ENCODE measurements at regions not wholly inside any gene's neighbourhood (a gene's known extent, or its start where the extent isn't known, plus 50 kb on each side); places are given as distances from the start of the nearest gene placed in this dataset.
"Not testable (repeated sequence)": the region's sequence is repeated elsewhere in the genome, so short reads cannot be mapped to it uniquely, and the experiment has no call there.

DNA sequence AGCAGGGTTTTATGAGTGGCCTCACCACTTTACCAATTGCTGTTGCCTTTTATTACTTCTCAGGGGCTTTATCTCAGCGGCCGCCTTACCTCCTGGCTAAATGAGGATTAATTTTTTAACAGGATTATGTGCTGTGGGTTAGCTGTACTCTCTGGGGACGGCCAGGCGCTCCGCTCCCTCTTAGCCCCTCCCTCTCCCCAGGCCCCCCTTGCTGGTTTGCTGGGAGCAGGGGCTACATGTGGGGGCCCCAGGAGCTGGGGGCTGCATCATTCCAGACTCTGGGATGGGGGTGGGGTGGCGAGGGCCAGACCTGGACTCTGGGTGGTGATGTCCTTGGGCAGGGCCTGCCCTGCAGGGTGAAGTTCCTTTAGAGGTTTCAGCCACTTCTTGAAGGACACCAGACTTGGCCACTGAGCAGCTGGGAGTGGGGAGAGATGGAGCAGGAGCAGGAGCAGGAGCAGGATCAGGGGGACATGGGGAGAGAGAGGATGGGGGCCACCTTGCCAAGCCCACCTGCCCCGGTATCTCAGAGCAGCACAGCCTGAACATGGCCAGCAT is 196.1 kb downstream of the GOLGA6L6 start:
- DNase-seq = no peak

DNA sequence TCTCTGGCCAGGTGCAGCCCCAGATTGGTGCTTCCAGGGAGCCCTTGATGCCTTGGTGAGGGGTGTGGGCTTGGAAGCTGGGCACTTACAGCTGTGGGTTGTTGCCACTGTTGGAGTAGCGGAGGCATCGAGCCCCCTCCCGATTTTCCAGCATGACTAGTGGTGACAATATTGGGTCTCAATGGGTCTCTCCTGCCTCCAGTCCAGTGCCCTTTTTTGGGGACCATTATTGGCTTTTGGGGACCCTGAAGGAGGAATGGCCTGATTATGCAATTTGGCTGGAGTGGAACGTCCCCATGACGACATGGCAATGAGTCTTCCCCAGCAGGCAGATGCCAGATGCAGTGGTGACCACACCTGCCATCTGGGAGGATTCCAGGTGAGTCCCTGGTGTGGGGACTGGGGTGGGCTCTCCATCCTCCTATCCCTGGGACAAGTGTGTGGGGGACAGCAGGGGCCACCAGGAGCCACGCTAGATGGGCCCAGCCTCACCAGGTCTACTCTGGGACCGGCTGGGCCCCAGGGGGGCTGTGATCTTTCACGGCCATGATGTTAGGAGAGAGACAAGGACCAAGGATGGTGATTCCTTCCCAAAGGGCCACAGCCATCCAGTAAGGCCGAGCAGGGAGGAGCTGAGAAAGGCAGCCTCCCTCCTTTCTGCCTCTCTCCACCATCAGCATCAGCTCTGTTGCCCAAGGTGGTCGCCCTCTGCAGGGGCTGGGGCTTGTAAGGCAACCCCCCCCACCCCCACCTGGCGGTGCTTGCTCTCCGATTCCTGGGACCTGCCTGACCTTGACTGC is 196.8 kb downstream of the GOLGA6L6 start:
- no peak for DNase-seq

DNA sequence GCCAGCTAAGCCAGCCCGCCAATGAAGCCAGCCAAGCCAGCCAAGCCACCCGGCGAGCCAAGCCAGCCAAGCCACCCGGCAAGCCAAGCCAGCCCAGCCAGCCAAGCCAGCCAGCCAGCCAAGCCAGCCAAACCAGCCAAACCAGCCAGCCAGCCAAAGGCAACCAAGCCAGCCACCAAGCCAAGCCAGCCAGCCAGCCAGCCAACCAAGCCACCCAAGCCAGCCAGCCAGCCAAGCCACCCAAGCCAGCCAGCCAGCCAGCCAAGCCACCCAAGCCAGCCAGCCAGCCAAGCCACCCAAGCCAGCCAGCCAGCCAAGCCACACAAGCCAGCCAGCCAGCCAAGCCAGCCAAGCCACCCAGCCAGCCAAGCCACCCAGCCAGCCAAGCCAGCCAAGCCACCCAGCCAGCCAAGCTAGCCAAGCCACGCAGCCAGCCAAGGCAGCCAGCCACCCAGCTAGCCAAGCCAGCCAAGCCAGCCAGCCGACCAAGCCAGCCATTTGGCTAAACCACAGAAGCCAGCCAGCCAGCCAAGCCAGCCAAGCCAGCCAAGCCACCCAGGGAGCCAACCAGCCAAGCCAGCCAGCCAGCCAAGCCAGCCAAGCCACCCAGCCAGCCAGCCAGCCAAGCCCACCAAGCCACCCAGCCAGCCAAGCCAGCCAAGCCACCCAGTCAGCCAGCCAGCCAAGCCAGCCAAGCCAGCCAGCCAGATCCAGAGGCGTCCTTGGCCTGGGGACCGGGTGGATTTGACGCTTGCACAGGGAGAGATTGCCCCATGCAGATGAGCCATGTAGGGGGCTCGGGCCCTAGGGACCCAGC is 198.0 kb downstream of the GOLGA6L6 start:
- DNase-seq = not testable (repeated sequence)

DNA sequence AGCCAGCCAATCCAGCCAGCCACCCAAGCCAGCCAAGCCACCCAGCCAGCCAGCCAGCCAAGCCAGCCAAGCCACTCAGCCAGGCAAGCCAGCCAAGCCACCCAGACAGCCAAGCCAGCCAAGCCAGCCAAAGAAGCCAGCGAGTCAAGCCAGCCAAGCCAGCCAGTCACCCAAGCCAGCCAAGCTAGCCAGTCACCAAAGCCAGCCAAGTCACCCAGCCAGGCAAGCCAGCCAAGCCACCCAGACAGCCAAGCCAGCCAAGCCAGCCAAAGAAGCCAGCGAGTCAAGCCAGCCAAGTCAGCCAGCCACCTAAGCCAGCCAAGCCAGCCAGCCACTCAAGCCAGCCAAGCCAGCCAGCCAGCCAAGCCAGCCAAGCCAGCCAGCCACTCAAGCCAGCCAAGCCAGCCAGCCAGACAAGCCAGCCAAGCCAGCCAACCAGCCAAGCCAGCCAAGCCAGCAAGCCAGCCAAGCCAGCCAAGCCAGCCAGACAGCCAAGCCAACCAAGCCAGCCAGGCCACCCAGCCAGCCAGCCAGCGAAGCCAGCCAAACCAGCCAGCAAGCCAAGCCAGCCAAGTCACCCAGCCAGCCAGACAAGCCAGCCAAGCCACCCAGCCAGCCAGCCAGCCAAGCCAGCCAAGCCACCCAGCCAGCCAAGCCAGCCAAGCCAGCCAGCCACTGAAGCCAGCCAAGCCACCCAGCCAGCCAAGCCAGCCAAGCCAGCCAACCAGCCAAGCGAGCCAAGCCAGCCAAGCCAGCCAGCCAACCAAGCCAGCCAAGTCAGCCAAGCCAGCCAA is 198.8 kb downstream of the GOLGA6L6 start:
- DNase-seq = not testable (repeated sequence)

DNA sequence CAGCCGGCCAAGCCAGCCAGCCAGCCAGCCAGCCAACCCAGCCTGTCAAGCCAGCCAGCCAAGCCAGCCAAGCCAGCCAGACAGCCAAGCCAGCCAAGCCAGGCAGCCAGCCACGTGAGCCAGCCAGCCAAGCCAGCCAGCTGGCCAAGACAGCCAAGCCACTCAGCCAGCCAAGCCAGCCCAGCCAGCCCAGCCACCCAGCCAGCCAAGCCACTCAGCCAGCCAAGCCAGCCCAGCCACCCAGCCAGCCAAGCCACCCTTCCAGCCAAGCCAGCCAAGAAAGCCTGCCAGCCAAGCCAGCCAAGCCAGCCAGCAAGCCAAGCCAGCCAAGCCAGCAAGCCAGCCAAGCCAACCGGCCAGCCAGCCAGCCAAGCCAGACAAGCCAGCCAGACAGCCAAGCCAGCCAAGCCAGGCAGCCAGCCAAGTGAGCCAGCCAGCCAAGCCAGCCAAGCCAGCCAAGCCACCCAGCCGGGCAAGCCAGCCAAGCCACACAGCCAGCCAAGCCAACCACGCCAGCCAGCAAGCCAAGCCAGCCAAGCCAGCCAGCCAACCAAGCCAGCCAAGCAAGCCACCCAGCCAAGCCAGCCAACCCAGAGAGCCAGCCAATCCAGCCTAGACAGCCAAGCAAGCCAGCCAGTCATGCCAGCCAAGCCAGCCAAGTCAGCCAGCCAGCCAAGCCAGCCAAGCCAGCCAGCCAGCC is 199.5 kb downstream of the GOLGA6L6 start:
- no peak for DNase-seq

DNA sequence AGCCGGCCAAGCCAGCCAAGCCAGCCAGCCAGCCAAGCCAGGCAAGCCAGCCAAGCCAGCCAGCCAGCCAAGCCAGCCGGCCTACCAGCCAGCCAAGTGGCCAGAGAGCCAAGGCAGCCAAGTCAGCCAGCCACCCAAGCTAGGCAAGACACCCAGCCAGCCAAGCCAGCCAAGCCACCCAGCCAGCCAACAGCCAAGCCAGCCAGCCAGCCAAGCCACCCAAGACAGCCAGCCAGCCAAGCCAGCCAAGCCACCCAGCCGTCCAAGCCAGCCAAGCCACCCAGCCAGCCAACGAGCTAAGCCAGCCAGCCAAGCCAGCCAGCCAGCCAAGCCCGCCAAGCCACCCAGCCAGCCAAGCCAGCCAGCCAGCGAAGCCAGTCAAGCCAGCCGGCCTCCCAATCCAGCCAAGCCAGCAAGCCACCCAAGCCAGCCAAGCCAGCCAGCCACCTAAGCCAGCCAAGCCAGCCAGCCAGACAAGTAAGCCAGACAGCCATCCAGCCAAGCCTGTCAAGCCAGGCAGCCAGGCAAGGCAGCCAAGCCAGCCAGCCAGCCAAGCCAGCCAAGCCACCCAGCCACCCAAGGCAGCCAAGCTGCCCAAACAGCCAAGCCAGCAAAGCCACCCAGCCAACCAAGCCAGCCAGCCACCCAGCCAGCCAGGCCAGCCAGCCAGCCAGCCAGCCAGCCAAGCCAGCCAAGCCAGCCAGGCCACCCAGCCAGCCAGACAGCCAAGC is 200.5 kb downstream of the GOLGA6L6 start:
- no peak for DNase-seq

DNA sequence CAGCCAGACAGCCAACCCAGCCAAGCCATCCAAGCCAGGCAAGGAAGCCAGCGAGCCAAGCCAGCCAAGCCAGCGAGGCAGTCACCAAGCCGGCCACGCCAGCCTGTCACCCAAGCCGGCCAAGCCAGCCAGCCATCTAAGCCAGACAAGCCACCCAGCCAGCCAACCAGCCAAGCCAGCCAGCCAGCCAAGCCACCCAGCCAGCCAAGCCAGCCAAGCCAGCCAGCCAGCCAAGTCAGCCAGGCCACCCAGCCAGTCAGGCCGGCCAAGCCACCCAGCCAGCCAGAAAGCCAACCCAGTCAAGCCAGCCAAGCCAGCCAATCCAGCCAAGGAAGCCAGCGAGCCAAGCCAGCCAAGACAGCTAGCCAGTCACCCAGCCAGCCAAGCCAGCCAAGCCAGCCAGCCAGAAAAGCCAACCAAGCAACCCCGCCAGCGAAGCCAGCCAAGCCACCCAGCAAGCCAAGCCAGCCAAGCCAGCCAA is 201.2 kb downstream of the GOLGA6L6 start:
- DNase-seq = no peak

DNA sequence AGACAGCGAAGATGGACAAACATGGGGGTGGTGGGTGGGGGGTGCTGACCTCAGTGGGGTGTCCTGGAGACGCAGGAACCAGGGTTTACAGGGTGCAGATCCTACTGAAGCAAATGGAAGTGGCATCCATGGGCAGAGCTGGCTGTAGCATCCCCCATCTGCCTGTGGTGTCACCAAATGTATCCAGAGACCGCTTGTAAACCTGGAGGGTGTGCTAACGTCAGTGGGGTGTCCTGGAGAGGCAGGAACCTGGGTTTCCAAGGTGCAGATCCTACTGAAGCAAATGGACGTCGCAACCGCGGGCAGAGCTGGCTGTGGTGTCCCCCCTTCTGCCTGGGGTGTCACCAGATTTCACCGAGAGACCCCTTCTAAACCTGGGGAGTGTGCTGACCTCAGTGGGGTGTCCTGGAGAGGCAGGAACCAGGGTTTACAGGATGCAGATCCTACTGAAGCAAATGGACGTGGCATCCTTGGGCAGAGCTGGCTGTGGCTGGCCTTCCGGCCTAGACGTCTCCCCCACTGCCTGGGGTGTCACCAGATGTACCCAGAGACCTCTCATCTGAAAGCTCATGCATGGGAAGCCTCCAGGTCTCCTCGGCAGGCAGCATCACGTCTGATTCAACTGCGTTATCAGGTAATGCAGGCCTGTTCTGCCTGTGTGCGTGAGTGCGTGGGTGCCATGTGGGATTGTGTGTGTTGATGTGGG is 202.4 kb downstream of the GOLGA6L6 start:
- not testable (repeated sequence) for DNase-seq

DNA sequence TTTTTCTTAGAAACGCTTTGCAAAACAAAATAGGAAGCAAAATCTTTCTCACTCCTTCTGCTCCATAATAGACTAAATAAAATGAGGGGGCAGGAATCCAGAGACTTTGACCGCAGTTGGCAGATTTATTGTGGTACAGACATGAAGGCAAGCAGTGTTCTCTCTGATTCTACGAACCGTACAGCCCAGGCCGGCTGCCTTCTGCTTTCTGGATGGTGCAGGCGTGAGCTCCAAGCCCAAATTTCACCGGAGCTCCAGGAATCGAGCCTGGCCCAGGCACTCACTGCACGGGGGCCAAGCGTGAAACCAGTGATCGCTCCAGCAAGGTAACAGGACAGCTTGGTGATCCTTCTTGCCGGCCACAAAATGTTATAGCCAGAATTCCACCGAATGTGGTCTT is 202.9 kb downstream of the GOLGA6L6 start:
- not testable (repeated sequence) for DNase-seq

DNA sequence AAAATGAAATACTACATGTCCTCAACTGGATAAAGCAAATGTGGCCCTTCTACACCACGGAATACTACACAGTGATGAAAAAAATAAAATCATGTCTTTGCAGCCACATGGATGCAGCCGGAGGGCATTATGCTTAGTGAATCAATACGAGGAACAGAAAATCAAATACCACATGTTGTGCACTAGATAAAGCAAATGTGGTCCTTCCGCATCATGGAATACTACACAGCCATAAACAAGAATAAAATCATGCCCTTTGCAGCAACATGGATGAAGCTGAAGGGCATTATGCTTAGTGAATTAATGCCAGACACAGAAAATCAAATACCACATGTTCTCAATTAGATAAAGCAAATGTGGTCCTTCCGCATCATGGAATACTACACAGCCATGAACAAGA is 204.4 kb downstream of the GOLGA6L6 start:
- not testable (repeated sequence) for DNase-seq

DNA sequence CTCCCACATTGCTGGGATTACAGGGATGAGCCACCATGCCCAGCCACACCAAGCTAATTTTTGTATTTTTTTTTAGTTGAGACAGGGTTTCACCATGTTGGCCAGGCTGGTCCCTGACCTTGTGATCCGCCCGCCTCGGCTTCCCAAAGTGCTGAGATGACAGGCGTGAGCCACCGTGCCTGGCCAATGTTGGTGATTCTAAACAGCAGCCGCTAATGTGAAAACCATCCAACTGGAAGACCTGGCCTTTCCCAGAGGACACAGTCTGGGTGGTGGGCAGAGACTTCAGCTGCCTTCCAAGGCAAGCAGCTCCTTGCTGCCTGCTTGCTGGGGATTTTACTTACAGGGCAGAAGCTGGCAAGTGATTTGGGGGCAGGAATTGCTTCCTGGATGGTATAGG is 207.1 kb downstream of the GOLGA6L6 start:
- not testable (repeated sequence) for DNase-seq

DNA sequence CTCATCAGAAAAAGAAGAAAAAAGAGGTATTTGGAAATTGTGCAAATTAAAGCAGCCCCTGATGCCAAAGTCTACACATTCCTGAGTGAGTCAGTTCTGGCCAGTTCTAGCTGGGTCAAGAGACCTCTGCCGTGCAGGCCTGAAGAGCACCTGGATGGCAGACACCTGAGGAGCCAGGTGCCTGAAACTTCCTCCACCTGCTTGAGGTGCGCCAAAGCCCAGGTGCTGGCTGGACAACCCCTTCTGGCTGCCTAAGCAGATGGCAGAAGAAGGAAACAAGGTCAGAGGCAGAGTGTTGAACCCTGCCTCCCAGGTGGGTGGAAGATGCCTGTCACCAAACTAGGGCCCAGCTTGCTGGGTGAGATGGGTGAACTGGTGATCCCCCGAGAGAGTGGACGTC is 215.8 kb downstream of the GOLGA6L6 start:
- DNase-seq = not testable (repeated sequence)

DNA sequence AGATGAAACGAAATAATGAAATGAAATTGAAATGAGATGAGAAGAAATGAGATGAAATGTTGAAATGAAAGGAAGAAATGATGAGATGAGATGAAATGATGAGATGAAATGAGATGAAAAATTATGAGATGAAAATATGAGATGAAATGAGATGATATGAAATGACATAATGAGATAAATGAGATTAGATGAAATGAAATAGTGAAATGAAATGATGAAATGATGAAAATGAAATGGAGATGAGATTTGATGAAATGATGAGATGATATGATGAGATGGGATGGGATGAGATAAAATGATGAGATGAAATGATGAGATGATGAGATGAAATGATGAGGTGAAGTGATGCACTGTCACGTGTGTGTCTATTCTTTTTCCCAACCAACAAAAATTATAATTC is 224.5 kb downstream of the GOLGA6L6 start:
- not testable (repeated sequence) for DNase-seq

DNA sequence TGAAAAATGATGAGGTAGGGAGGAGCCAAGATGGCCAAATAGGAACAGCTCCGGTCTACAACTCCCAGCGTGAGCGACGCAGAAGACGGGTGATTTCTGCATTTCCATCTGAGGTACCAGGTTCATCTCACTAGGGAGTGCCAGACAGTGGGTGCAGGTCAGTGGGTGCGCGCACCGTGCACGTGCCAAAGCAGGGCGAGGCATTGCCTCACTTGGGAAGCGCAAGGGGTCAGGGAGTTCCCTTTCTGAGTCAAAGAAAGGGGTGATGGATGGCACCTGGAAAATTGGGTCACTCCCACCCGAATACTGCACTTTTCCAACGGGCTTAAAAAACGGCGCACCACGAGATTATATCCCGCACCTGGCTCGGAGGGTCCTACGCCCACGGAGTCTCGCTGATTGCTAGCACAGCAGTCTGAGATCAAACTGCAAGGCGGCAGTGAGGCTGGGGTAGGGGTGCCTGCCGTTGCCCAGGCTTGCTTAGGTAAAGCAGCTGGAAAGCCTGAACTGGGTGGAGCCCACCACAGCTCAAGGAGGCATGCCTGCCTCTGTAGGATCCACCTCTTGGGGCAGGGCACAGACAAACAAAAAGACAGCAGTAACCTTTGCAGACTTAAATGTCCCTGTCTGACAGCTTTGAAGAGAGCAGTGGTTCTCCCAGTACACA is 230.5 kb downstream of the GOLGA6L6 start:
- DNase-seq = not testable (repeated sequence)

DNA sequence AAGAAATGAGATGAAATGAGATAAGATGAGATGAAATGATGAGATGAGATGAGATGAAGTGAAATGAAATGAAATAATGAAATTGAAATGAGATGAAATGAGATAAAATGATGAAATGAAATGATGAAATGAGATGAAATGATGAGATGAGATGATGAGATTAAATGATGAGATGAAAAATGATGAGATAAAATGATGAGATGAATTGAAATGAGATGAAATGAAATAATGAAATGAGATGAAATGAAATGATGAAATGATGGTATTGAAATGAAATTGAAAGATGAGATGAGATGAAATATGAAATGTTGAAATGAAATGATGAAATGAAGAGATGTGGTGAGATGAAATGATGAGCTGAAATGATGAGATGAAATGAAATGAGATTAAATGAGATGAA is 231.0 kb downstream of the GOLGA6L6 start:
- no peak for DNase-seq

DNA sequence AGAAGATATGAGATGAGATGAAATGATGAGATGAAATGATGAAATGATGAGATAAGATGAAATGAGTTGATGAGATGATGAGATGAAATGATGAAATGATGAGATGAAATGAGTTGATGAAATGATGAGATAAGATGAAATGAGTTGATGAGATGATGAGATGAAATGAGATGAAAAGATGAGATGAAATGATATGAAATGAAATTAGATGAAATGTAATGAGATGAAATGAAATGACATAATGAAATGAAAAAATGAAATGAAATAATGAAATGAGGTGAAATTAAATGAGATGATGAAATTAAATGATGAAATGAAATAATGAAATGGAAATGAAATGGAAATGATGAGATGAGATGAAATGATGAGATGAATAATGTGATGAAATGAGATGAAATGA is 231.6 kb downstream of the GOLGA6L6 start:
- not testable (repeated sequence) for DNase-seq

DNA sequence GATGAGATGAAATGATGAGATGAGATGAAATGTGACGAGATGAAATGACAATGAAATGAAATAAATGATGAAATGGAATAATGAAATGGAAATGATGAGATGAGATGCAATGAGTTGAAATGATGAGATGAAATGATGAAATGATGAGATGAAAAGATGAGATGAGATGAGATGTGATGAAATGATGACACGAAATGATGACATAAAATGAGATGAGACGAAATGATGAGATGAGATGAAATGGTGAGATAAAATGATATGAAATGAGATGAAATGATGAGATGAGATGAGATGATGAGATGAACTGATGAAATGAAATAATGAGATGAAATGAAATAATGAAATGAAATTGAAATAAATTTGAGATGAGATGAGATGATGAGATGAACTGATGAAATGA is 232.2 kb downstream of the GOLGA6L6 start:
- DNase-seq = not testable (repeated sequence)

DNA sequence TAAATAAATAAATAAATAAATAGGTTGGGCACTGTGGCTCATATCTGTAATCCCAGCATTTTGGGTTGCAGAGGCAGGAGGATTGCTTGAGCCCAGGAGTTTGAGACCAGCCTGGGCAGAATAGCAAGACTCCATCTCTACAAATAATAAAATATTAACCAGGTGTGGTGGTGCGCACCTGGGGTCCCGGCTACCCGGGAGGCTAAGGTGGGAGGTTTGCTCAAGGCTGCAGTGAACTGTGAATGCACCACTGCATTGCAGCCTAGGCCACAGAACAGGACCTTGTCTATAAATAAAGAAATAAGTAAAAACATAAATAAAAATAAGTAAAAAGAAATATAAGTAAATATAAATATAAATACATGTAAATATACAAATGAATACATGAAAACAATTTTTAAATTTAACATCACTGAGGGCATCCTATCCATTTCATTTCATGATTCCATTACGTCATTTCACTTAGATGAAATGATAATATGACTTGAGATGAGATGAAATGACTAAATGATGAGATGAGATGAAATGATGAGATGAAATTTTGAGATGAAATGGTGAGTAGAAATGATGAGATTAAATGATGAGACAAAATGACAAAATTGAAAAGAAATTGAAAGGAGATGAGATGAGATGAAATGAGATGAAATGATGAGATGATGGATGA is 233.4 kb downstream of the GOLGA6L6 start:
- not testable (repeated sequence) for DNase-seq

DNA sequence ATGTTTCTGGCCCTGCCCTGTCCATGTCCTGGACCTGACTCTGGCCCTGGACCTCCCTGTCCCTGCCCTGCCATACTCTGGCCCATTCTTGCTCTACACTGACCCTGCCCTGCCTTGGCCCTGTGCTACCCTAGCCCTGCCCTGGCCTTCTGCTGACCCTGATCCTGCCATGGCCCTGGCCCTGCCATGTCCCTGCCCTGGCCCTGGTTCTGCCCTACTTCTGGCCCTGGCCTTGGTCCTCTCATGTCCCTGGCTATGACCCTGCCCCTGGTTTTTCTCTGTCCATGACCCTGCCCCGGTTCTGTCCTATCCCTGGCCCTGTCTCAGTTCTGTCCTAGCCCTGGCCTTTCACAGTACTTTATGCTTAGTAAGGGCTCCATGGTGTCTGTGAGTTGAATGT is 234.5 kb downstream of the GOLGA6L6 start:
- DNase-seq = not testable (repeated sequence)
